Effector memory CD4-positive, alpha-beta T cell (primary cell): ENCODE measurements at regions not wholly inside any gene's neighbourhood (a gene's known extent, or its start where the extent isn't known, plus 50 kb on each side); places are given as distances from the start of the nearest gene placed in this dataset.

Experiments used
- DNase-seq, 3 donors: peaks; one replicate each; pipeline ENCODE4 v3.0.0-alpha.2; 2020
- H3K27ac ChIP-seq: 2 replicates; pipeline ENCODE4 v1.7.0; 2013; ENCODE audit warnings: mild to moderate bottlenecking, low read length, moderate library complexity; ENCODE audit not compliant: insufficient read depth, poor library complexity, severe bottlenecking
- H3K27me3 ChIP-seq: replicated peaks from 2 replicates; pipeline ENCODE4 v1.7.0; 2013; ENCODE audit warnings: mild to moderate bottlenecking, low read length; ENCODE audit not compliant: insufficient read depth, control insufficient read depth, poor library complexity, severe bottlenecking
- H3K36me3 ChIP-seq: 2 replicates; pipeline ENCODE4 v1.7.0; 2013; ENCODE audit warnings: mild to moderate bottlenecking, low read length, moderate library complexity; ENCODE audit not compliant: control insufficient read depth, insufficient read depth
- H3K4me1 ChIP-seq: 2 replicates; pipeline ENCODE4 v1.7.0; 2013; ENCODE audit warnings: low read length, mild to moderate bottlenecking; ENCODE audit not compliant: control insufficient read depth, insufficient read depth, poor library complexity, severe bottlenecking
- H3K4me3 ChIP-seq: 2 replicates; pipeline ENCODE4 v1.7.0; 2013; ENCODE audit warnings: low read length, low read depth, mild to moderate bottlenecking; ENCODE audit not compliant: insufficient read depth, poor library complexity, severe bottlenecking
- H3K9me3 ChIP-seq: 2 replicates; pipeline ENCODE4 v1.7.0; 2013; ENCODE audit warnings: mild to moderate bottlenecking, low read length, moderate library complexity; ENCODE audit not compliant: control insufficient read depth

GRCh38 chr6:22231616-22232015 lies 65.2 kb downstream of the PRL start:
- Histone ChIP-seq H3K4me1 (no peaks in the 10 kb centered on the region), H3K27me3 (no peaks in the 10 kb centered on the region), H3K9me3 (no peaks in the 10 kb centered on the region), H3K4me3 (no peak overlapping the region), H3K27ac (no peak overlapping the region), H3K36me3 (no peaks in the 10 kb centered on the region)
- no peak for DNase-seq

GRCh38 chr6:22236626-22237414 lies 60.0 kb downstream of the PRL start:
- no peak for DNase-seq
- H3K27ac ChIP-seq, result no peak overlapping the region
- H3K4me3 ChIP-seq, result no peak overlapping the region
- no peaks in the 10 kb centered on the region for H3K4me1 ChIP-seq
- no peaks in the 10 kb centered on the region for H3K27me3 ChIP-seq
- no peaks in the 10 kb centered on the region for H3K9me3 ChIP-seq
- H3K36me3 ChIP-seq, result no peaks in the 10 kb centered on the region
